ENCODE measurements at regions not wholly inside any gene's neighbourhood (a gene's known extent, or its start where the extent isn't known, plus 50 kb on each side); places are given as distances from the start of the nearest gene placed in this dataset.

DNA sequence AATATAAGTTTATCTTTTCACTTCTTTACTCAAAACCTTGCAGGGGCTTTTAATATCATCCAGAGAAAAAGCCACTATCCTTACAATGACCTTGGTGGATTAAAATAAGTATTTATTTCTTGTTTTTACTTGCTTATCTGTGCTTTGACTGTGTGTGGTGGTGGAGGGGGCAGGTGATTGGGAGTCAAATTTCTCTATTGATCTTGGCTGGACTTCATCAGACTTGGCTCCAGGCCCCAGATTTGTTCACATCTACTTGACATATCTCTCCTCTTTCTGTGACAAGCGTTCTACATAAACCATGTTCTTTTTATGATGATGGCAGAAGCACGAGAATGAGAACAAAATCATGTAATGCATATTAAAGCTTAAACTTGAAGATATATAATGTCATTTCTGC, 670.8 kb downstream of the PCDH17 start:
- TF ChIP-seq, protein P1, sequence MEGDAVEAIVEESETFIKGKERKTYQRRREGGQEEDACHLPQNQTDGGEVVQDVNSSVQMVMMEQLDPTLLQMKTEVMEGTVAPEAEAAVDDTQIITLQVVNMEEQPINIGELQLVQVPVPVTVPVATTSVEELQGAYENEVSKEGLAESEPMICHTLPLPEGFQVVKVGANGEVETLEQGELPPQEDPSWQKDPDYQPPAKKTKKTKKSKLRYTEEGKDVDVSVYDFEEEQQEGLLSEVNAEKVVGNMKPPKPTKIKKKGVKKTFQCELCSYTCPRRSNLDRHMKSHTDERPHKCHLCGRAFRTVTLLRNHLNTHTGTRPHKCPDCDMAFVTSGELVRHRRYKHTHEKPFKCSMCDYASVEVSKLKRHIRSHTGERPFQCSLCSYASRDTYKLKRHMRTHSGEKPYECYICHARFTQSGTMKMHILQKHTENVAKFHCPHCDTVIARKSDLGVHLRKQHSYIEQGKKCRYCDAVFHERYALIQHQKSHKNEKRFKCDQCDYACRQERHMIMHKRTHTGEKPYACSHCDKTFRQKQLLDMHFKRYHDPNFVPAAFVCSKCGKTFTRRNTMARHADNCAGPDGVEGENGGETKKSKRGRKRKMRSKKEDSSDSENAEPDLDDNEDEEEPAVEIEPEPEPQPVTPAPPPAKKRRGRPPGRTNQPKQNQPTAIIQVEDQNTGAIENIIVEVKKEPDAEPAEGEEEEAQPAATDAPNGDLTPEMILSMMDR (IDR thresholded peaks at IDR 0.05; ENCODE audit: control extremely low read depth, extremely low read depth, low read depth, missing control alignments) = no peak
- DNase-seq (ENCODE audit: extremely low spot score) = no peak
- ChIA-PET CTCF (interaction anchor here (1.0 kb wide), 1 partner anchor 9 kb away, joined by 3 read pairs; no protein-coding TSS in a partner anchor), POLR2A (no interaction called here)

DNA sequence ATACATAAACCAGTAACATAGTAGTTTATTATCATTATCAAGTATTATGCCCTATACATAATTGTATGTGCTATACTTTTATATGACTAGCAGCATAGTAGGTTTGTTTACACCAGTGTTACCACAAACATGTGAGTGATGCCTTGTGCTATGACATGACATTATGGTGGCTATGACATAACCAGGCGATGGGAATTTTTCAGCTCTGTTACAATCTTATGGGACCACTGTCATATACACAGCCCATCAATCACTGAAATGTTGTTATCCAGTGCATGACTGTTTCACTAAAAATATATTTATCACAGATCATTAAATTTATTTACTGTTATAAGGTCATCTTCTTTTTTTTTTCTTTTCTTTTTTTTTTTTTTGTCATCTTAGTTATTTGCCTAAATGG, 674.5 kb downstream of the PCDH17 start:
- TF ChIP-seq, protein P1 (IDR thresholded peaks at IDR 0.05; ENCODE audit: control extremely low read depth, extremely low read depth, low read depth, missing control alignments) = no peak
- ChIA-PET CTCF (no interaction called here), POLR2A (no interaction called here)
- DNase-seq (ENCODE audit: extremely low spot score) = no peak

DNA sequence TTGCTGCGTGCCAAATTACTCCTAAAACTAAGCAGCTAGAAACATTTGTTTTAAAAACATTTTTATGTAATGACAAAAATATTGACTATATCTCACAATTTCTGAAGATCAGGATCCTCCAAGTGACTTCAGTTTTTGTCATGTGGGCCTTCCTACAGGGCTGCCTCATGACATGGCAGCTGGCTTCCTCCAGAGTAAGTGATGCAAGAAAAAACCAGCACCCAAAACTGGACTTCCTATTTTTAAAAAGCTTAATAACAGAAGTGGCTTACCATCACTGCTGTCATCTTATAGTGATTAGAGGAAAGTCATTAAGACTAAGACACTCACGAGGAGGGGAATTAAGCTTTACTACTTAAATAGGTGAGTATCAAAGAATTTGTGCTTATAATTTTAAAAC, 681.7 kb downstream of the PCDH17 start:
- TF ChIP-seq, protein P1 (IDR thresholded peaks at IDR 0.05; ENCODE audit: control extremely low read depth, extremely low read depth, low read depth, missing control alignments) = no peak
- no peak for DNase-seq (ENCODE audit: extremely low spot score)
- ChIA-PET POLR2A (no interaction called here), CTCF (no interaction called here)

DNA sequence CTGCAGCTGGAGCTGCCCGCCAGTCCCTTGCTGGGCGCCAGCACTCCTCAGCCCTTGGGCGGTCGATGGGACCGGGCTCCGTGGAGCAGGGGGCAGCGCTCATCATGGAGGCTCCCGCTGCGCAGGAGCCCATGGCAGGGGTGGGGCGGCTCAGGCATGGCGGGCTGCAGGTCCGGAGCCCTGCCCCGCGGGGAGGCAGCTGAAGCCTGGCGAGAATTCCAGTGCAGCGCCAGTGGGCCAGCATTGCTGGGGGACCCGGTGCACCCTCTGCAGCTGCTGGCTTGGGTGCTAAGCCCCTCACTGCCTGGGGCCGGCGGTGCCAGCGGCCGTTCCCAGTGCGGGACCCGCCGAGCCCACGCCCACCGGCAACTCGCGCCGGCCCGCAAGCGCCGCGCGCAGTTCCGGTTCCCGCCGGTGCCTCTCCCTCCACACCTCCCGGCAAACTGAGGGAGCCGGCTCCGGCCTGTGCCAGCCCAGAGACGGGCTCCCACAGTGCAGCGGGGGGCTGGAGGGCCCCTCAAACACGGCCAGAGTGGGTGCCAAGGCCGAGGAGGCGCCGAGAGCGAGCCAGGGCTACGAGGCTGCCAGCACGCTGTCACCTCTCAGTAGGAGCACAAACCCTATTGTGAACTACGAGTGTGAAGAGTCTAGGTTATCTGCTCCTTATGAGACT, 687.1 kb downstream of the PCDH17 start:
- CTCF ChIA-PET = no interaction called here
- POLR2A ChIA-PET = no interaction called here
- TF ChIP-seq, protein P1 (IDR thresholded peaks at IDR 0.05; ENCODE audit: control extremely low read depth, extremely low read depth, low read depth, missing control alignments) = no peak
- no peak for DNase-seq (ENCODE audit: extremely low spot score)

DNA sequence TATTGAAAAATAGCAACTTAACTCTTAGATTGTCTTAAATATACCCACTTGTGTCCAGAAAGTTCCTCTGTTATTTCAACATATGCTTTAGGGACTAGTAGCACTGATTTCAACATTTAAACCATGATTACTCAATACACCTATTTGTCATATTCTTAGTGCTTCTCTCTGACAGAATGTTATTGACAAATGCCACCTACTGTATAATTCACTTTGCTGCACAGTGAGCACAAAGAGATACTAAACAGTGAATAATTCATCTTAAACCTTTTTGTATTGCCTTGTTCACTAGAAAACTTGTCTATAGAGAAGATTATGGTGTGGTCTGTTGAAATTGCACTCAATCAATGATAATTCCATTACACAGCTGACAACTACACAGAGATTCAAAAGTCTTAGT, 692.6 kb downstream of the PCDH17 start:
- TF ChIP-seq, protein P1 (IDR thresholded peaks at IDR 0.05; ENCODE audit: control extremely low read depth, extremely low read depth, low read depth, missing control alignments) = no peak
- ChIA-PET POLR2A (no interaction called here), CTCF (no interaction called here)
- DNase-seq (ENCODE audit: extremely low spot score) = no peak

DNA sequence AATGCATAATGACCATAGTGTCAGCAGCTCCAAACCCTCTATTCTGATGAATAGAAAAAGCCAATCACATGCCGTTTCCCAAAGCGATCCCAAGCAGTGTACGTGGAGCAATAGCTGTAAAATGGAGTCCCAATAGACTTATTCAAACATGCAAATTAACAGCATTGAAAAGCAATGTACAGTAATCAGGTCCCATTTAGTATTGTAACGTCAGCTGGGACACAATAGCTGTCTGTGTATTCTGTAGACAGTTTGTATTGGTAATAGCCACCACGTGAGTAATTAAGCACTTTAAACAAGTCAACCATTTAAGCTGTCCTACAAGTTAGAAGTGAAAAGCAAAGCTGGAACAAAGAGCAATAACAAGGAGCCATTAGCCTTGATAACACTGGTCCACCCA, 698.2 kb downstream of the PCDH17 start:
- DNase-seq (ENCODE audit: extremely low spot score) = no peak
- ChIA-PET POLR2A (no interaction called here), CTCF (interaction anchor here (1.0 kb wide), 2 partner anchors 13 to 14 kb away, joined by 3 to 4 read pairs; no protein-coding TSS in a partner anchor)
- TF ChIP-seq, protein P1 (IDR thresholded peaks at IDR 0.05; ENCODE audit: control extremely low read depth, extremely low read depth, low read depth, missing control alignments) = no peak
